ENCODE measurements at regions not wholly inside any gene's neighbourhood (a gene's known extent, or its start where the extent isn't known, plus 50 kb on each side); places are given as distances from the start of the nearest gene placed in this dataset.
"Not testable (repeated sequence)": the region's sequence is repeated elsewhere in the genome, so short reads cannot be mapped to it uniquely, and the experiment has no call there.

DNA sequence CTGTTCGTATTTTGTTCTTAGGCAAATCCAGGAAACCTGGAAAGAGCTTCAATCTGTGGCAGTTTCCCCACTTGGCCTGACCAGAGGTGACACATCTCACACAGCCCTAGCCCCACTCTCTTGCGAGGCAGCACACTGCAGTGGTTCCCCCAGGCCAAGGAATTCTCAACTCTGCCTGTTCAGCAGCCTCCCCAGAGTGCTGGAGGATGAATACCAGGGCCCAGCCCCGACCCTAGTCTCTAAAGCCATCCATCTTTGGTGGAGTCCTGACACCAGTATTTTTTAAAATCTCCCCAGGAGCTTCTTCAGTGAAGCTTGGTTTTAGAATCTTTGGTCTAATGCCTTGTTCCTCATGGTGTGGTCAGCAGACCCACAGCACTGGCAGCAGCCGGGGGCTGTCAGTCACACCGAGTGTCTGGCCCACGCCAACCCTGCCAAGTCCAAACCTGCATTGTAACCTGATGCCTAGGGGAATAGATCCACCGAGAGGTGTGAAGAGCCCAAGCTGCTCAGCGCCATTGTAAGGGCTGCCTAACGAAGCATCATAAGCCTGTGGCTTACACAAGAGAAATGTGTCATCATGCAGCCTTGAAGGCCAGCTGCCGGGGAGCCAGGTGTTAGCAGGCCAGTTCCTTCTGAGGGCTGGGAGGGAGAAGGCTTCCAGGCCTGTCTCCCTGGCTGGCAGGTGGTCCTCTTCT, 428.7 kb upstream of the ID2 start:
- Mint-ChIP-seq H3K4me1 (ENCODE audit: low read depth, unreplicated experiment) (no peaks in the 10 kb centered on the region), H3K9me3 (ENCODE audit: unreplicated experiment) (peaks cover 11% of the 10 kb centered on the region), H3K27me3 (ENCODE audit: insufficient read depth, unreplicated experiment) (peaks cover 2% of the 10 kb centered on the region), H3K4me3 (ENCODE audit: unreplicated experiment) (no peak overlapping the region), H3K27ac (ENCODE audit: unreplicated experiment) (no peak overlapping the region), H3K36me3 (ENCODE audit: insufficient read depth, unreplicated experiment) (no peaks in the 10 kb centered on the region)
- no peak for DNase-seq
- H3K36me3 ChIP-seq (ENCODE audit: control insufficient read depth, insufficient read depth, low read length) = no peaks in the 10 kb centered on the region
- no peaks in the 10 kb centered on the region for H3K27me3 ChIP-seq (replicated peaks; ENCODE audit: control insufficient read depth, insufficient read depth, low read length)
- CTCF ChIA-PET = no interaction called here
- no TSS peak for BruUV-seq (replicated peaks)
- no peak overlapping the region for H3K4me3 ChIP-seq (ENCODE audit: low read depth, low read length)
- intact Hi-C loops (cut with micrococcal nuclease; ENCODE audit: unreplicated experiment) = no loop called here
- H3K9me3 ChIP-seq = peaks cover 16% of the 10 kb centered on the region
- TF ChIP-seq, protein P1, sequence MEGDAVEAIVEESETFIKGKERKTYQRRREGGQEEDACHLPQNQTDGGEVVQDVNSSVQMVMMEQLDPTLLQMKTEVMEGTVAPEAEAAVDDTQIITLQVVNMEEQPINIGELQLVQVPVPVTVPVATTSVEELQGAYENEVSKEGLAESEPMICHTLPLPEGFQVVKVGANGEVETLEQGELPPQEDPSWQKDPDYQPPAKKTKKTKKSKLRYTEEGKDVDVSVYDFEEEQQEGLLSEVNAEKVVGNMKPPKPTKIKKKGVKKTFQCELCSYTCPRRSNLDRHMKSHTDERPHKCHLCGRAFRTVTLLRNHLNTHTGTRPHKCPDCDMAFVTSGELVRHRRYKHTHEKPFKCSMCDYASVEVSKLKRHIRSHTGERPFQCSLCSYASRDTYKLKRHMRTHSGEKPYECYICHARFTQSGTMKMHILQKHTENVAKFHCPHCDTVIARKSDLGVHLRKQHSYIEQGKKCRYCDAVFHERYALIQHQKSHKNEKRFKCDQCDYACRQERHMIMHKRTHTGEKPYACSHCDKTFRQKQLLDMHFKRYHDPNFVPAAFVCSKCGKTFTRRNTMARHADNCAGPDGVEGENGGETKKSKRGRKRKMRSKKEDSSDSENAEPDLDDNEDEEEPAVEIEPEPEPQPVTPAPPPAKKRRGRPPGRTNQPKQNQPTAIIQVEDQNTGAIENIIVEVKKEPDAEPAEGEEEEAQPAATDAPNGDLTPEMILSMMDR (IDR thresholded peaks at IDR 0.05; ENCODE audit: insufficient read depth in 1 of 2, low read depth in 1 of 2, low read length in 1 of 2, severe bottlenecking in 1 of 2, unreplicated experiment in 1 of 2) = no peak
- POLR2A ChIA-PET = no interaction called here
- H3K4me1 ChIP-seq = peaks cover 8% of the 10 kb centered on the region; the same call in 1 of the 2 replicates

DNA sequence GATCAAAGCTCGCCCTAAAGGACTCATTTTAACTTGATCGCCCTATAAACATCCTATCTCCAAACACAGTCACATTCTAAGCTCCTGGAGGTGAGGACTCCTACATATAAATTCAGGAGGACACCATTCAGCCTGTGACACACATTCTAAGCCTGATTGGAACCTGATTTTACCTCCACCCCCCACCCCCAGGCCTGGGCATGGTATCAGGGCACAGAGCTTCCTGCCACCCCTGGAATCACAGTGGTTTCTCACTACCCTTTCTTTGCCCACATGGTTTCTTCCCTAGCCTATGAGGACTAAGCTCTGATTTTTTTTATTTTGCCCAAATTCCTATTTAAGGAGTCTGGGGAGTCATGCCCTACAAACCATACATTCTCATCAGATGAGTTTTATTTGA, 428.1 kb upstream of the ID2 start:
- BruUV-seq (replicated peaks) = no TSS peak
- H3K36me3 Mint-ChIP-seq (ENCODE audit: insufficient read depth, unreplicated experiment) = no peaks in the 10 kb centered on the region
- peaks cover 16% of the 10 kb centered on the region for H3K9me3 ChIP-seq

DNA sequence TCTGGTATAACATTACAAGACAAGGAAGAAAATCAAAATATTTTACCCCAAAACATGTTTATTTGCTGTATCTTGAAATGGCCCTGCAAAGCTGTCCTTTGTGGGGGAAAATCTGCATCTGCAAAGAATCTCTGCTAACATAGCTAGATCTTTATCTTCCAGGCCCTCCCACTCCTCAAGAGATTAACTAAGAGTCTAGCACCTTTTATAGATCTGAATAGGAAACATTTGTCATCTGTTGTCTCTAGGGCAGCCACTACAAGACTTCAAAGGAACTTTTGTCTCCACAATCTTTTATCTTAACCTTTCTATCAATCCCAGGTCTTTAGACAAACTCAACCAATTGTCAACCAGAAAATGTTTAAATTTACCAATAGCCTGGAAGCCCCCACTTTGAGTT, 427.6 kb upstream of the ID2 start:
- CTCF ChIA-PET; H3K4me3 ChIP-seq (ENCODE audit: low read depth, low read length); H3K4me1 Mint-ChIP-seq (ENCODE audit: low read depth, unreplicated experiment); H3K27me3 Mint-ChIP-seq (ENCODE audit: insufficient read depth, unreplicated experiment); H3K27me3 ChIP-seq (replicated peaks; ENCODE audit: control insufficient read depth, insufficient read depth, low read length); H3K4me1 ChIP-seq; H3K36me3 Mint-ChIP-seq (ENCODE audit: insufficient read depth, unreplicated experiment); H3K36me3 ChIP-seq (ENCODE audit: control insufficient read depth, insufficient read depth, low read length); intact Hi-C loops (cut with micrococcal nuclease; ENCODE audit: unreplicated experiment); POLR2A ChIA-PET; BruUV-seq (replicated peaks); H3K4me3 Mint-ChIP-seq (ENCODE audit: unreplicated experiment); DNase-seq; H3K27ac Mint-ChIP-seq (ENCODE audit: unreplicated experiment): not testable (repeated sequence)
- peaks cover 11% of the 10 kb centered on the region for H3K9me3 Mint-ChIP-seq (ENCODE audit: unreplicated experiment)
- peaks cover 16% of the 10 kb centered on the region for H3K9me3 ChIP-seq

More for the DNA sequence above, 428.1 kb upstream of the ID2 start:
- POLR2A ChIA-PET = no interaction called here
- TF ChIP-seq, protein P1 (IDR thresholded peaks at IDR 0.05; ENCODE audit: insufficient read depth in 1 of 2, low read depth in 1 of 2, low read length in 1 of 2, severe bottlenecking in 1 of 2, unreplicated experiment in 1 of 2) = no peak
- Histone ChIP-seq H3K36me3 (ENCODE audit: control insufficient read depth, insufficient read depth, low read length) (no peaks in the 10 kb centered on the region), H3K4me3 (ENCODE audit: low read depth, low read length) (no peak overlapping the region), H3K4me1 (peaks cover 8% of the 10 kb centered on the region; the same call in 1 of the 2 replicates), H3K27me3 (replicated peaks; ENCODE audit: control insufficient read depth, insufficient read depth, low read length) (no peaks in the 10 kb centered on the region)
- CTCF ChIA-PET = no interaction called here
- Mint-ChIP-seq H3K4me1 (ENCODE audit: low read depth, unreplicated experiment) (no peaks in the 10 kb centered on the region), H3K4me3 (ENCODE audit: unreplicated experiment) (no peak overlapping the region), H3K27ac (ENCODE audit: unreplicated experiment) (no peak overlapping the region), H3K9me3 (ENCODE audit: unreplicated experiment) (peaks cover 11% of the 10 kb centered on the region), H3K27me3 (ENCODE audit: insufficient read depth, unreplicated experiment) (peaks cover 2% of the 10 kb centered on the region)
- no peak for DNase-seq
- intact Hi-C loops (cut with micrococcal nuclease; ENCODE audit: unreplicated experiment) = no loop called here

Measured in Caco-2 (cell line).